Activated CD4-positive, alpha-beta T cell treated with anti-CD3 and anti-CD28 coated beads, Interleukin-2, amount 50 U/mL, for 24 hours (primary cell): ENCODE measurements at regions not wholly inside any gene's neighbourhood (a gene's known extent, or its start where the extent isn't known, plus 50 kb on each side); places are given as distances from the start of the nearest gene placed in this dataset.

Source experiments
- DNase-seq, 2 donors: peaks; one replicate each; pipeline ENCODE4 v3.0.0-alpha.2; 2020; ENCODE audit warnings: low read depth in 1 of 2, low spot score in 1 of 2

DNA sequence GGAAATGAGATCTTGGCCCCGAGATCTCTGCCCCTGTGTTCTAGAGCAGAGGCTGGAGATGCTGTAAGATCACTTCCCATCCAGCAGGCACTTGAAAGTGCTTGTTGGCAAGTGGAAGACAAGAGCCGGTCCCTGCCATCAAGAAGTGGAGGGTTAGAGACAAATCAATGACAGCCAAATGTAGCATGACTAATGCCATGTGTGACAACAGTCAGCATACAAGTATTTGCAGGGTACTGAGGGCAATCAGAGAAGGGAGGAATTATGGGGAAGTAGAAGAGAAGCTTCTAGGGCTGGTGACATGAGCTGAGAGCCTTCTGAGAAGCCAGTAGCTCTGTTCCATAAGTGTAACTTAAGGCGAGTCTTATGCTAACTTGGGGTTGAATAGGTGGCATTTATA, 58.6 kb downstream of the TMEM17 start:
- DNase-seq, result no peak

DNA sequence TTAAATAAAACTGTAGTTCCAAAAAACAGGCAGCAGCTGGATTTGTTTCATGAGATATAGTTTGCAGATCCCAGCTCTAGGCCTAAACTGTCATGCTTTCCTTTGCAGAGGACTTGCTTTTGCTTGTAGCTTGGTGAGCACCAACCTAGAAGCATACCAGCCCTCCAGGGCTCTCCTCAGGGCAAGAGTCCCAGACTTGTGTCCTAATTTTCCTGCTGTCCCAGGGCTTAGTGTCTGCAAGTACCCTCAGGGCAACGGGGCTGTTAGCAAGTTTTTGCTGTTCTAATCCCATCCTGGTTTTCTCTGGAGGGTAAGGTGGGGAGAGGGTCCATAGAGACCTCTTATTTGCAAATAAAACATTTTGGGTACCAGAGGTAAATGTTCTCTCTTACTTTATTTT, 59.5 kb downstream of the TMEM17 start:
- no peak for DNase-seq

DNA sequence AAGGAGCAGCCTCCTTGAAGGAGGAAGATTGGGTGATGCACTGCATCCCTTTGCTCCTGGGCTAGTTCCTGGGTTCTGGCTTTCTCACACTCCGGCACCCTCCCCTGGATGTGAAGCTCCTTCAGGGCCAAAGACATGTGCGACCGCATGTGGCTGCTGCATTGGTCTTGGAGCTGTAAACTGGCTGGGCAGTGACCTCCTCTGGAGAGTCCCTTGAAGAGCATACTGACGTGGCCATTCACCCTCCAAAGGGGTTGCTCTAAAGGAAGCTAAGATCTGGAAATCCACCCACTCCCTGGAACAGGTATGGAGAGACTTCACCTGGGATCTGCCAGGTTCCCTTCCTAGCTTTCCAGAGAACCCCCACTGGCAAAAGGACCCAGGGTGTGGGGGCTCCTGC, 62.1 kb downstream of the TMEM17 start:
- DNase-seq, result no peak

DNA sequence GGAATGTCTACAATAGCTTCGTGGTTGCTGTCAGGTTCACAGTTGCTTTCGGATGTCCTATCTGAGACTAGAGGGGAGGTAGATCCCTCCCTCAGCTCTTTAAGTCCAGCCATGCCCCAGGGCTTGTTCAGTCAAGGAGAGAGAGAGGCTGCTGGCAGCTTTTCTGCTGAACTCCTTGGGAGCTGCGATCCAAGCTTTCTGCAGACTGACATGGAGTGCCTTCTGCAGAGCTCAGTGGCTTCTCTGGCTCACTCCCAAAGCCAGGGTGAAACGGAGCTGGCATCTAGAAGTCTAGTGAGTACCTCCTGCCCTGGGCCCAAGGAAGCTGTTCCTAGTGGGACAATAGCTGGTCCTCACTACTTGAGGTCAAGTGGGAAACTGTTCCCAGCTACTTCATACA, 62.5 kb downstream of the TMEM17 start:
- no peak for DNase-seq

DNA sequence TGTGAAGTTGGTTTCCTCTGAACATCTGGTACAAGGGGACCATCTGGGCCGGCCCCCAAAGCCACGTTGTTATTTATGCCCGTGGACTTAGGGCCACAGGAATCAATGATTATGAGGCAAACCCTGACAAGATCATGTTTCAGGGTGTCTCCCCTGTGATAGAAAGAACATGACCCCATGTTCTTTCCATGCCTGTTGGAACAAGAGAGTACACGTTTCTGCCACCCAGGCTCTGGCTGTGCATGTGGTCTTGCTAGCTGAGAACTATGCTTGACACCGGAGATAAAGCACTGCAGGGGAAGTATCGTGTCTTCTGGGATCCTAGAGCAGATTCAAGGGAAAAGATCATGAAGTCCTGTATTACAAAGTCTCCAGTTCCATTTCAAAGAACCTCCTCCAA, 64.2 kb downstream of the TMEM17 start:
- DNase-seq, result no peak

DNA sequence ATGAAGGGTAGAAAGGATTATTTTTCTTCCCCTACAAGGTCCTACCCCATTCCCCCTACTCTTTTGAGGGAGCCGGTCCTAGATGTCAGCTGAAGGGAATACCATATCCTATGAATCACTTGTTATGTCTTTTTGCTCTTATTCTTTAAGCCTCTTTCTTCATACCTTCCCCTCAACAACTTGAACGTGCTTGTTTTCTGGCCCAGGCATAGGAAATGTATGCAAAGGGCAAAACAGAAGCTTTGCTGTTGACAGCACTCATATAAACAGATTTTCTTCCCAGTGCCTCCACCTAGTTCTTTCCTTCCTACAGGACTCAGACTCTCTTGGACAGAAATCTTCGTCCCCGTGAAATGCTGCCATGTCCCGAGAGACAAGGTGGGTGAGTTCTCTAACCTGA, 64.6 kb downstream of the TMEM17 start:
- DNase-seq, result no peak

DNA sequence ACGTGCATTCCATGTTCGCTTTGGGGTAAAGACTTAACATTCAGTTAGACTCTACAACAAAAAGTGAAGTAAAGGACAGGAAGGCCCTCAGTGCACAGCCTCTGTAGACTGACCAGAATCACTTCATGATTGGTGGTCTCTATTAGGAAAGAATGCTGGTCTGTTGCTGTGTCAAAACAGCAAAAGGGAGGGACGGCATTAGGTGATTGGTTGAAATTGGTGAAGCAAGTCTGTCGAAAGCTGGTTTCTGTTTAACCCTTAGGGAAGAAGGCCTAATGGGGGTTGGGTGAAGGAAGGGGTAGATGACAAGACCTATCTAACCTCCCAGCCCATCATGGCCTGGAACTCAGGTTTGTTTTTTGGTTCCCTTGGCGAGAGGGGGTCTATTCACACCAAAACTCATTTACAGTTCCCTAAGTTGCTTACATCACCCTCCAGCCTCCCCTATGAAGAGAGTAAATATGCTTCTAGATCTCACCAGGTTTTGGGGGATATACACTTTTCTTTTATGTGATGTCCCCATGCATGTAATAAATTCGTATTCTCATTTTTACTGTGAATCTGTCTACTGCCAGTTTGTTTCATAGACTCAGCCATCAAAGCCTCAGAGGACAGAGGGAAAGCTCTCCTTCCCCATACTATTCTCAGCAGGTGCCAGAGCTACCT, 65.6 kb downstream of the TMEM17 start:
- DNase-seq, result no peak

DNA sequence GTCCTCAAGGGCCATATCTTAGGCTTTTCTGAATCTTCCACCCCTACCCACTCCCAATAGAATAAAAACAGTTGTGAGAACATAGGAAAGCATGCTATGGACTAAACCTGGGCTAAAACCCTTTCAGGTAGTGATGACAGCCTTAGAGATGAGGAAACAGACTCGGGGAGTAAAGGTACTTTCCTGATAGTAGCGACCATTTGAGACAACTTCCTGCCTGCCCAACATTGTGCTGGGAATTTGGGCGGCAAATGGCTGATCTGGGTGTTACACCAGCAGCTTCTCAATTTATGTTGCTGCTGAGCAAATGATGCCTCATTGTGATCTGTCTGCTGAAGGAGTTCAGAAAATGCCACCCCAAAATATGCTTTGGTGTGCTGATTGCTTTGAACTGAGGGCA, 66.6 kb downstream of the TMEM17 start:
- no peak for DNase-seq

DNA sequence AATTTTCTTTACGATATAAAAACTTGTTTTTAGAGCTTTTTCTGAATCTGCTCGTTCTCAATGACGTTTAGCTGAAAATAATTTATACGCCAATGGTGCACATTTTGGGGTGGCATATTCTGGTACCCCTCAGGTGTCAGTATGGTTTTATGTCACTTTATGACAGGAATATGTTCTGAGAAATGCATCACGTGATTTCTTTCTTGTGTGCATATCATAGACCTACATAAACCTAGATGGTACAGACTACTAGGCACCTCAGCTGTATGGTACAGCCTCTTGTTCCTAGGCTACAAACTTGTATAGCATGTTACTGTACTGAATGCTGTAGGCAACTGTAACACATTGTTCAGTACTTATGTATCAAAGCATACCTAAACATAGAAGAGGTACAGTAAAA, 68.2 kb downstream of the TMEM17 start:
- no peak for DNase-seq

DNA sequence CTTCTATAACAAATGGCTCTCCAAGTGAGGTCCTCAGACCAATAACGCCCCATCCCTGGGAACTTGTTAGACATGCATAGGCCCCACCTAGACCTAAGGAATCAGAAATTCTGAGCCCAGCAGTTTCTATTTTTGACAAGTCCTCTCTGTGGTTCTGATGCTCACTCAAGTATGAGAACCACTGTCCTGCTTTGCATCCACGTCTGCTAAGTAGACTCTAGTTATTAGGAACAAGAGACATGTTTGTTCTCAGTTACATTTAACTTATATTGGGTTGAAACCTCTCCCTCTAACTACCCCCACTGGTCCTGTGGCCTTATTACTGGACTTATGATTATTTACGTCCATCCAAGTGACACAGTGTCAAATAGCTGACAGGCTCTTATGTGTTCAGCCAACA, 70.3 kb downstream of the TMEM17 start:
- DNase-seq, result no peak

DNA sequence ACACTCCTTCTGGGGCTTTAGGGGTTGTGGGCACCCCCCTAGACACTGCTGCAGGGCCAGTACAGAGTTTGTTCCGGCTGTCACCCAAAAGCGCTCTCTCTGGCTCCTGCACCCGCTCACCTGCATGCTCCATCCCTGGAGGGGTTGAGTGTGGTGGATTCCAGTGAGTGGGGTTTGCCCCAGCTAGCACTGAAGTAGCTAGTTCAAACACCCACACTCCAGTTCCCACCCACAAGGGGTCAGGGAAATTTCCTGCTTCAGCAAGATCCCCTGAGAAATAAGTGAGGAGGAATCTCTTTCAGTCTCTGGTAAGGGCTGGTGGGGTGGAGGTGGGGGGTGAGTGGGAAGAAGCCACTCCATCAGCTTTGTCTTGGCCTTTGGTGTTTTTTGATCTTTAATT, 73.6 kb downstream of the TMEM17 start:
- no peak for DNase-seq

DNA sequence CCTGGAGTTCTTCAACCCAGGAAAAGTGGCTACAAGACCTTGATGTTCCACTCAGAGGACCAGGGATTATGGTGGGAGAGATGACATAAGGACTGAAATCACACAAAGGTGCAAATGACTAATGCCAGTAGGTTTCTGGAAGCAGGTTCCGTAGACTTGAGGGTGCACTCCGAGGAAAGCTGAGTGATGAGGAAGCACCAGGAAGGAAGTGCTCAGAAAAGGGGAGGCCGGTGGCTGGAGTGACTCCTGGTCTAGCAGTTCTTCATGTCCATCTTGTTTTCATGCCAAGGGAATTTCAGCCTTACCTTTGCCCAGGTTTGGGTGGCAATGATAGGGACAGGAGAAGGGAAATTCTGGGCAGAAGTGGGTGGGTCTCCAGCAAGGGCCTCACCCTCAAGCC, 74.5 kb downstream of the TMEM17 start:
- DNase-seq, result no peak

DNA sequence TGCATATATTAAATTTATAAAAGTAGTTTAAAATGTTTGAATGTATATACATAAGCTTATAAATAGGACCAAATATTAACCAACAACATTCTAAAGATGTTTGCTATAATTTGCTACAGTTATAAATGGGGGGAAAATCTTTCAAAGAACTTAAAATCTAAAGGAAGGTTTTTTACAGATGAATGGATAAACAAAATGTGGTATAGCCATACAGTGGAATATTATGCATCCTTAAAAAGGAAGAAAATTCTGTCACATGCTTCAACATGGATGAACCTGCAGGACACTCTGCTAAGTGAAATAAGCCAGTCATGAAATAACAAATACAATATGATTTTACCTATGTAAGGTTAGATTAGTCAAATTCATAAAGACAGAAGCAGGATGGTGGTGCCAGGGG, 75.8 kb downstream of the TMEM17 start:
- no peak for DNase-seq

DNA sequence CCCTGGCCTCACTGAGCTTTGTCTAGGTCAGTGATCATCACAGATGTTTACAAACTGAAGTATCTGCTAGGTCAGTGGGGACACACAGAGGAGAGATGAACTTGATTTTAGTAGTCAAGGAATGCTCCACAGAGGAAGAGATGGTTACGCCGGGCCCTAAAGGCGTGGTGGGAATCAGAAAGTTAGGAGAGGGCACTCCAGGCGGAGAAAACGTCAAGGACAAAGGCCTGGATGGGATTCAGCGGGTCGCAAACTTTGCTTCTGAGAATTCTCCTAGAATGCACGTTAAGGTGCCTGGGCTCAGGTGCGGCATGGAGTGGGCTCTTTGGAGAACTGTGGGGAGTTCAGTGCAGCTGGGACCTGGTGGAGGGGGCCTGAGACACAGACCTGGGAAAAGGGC, 78.8 kb downstream of the TMEM17 start:
- no peak for DNase-seq

DNA sequence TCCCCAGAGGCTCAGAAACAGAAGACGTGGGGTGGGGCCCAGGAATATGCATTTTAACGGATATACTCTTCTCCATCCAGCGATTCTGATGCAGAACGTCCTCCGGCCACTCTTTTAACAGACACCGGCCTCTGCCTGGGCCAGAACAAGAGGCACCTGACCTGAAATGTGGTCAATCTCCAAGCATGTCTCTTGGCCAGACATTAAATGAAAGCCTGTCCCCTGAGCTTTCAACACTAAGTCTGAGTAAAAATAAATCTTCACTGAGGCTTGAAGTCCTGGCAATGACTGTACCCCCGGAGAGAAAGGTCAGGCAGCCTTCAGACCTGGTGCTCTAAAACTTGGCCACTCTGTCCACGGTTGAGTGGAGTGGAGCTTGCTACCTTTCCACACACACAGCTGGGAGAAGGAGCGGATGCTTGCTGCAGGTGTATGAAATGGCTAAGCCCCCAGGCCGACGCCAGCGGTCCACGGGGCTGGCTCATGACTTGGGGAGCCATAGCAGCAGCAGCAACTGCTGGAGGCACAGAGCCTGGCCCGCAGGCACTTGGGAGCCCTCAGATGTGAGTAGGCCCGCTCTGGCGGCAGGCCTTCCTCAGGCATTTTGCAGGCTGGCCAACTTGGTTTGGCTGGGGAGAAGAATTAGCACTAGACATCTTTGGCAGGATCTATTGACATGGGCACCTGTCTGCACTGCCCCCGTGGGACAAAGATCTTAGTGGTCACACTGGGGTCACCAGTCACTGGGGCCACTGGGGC, 79.7 kb downstream of the TMEM17 start:
- no peak for DNase-seq

DNA sequence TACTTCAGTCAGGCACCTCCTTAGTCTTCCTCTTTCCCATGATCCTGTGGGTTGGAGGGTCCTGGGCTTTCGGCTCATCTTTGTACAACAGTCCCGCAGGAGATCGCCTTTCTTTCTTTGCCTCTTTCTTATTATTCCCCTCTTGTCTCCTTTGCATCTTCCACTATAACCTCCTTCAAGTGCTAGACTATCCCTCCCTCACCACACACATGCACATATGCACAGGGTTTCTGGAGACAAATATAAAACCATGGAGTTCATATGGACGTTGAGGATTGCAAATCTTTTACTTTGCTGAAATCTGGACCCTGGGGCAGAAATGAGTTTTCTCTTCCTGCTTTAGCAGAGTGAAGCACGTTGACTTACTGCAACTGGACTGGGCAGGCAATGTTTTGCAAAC, 80.3 kb downstream of the TMEM17 start:
- DNase-seq, result no peak

DNA sequence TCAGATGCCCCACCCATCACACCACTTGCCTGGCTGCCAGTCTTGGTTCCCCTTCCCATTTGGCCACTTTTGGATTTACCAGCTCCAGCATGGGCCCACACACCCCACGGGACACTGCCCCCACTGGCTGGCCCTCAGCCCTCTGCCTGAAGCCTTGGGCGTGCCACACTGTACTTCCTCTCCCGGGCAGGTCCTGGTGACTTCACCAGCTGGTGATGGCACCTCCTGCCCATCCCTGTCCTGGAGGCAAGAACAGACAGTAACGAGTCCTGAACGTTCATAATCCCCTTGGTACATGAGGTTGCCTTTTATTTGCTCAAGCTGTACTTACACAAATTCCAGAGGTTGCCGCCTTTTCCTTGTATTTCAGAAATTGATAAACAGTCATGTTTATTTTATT, 81.1 kb downstream of the TMEM17 start:
- no peak for DNase-seq

DNA sequence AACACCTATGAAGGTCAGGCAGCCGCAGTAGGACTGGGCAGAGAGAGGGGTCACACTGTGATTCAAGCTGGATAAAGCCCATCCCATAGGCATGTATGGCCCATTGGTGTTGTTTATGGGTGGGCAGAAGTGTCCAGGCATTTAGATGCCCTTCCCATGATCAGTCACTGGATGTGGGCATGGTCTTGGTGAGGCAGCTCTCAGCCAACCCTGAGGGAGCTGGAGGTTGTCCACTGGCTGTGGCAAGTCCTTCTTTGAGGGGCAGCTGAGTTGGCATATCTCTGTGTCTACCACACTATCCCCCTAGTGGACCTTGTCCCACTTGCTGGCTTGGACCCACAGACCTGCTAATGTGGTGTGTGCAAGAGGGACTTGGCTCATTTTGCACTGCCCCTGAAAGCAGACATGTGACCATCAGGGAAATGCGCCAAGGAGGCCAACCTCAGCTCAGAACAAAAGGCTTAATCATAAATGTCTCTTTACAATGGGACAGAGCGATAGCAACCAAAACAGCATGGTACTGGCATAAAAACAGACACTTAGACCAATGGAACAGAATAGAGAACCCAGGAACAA, 82.0 kb downstream of the TMEM17 start:
- no peak for DNase-seq

DNA sequence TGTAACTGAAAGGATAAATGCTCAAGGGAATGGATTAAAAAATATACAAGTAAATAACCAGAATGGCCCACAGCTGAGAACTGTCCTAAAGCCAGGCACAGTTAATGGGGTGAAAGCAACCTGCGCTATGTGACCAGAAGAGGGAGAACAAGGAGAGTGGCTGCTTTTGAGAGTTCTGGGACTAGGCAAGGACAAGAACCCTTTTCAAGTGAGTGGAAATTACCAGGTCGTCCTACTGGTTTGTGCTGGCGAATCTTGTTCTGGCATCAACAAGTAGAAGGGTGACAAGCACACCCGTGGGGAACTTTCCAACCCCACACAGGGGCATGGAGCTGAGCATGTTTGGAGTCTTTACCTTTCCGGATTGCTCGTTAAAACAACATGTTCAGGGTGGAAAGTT, 82.8 kb downstream of the TMEM17 start:
- no peak for DNase-seq

DNA sequence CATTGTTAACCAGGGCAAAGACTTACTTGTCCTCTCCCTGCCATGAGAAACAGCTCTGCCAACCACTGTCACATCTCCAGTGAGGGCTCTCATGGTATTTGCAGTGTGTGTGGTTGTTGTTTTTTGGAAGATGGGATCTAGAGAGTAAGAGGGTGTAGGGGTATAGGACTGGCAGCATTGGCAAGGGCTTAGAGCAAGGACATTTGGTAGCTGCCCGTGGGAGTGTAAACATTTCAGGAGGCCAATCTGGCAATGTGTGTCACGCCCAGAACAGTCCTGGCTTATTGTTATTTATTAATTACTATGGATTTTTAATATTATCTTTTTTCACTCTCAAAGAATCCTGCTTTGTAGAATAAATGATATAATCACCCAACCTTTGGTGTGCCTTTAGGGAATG, 90.5 kb downstream of the TMEM17 start:
- DNase-seq, result no peak

DNA sequence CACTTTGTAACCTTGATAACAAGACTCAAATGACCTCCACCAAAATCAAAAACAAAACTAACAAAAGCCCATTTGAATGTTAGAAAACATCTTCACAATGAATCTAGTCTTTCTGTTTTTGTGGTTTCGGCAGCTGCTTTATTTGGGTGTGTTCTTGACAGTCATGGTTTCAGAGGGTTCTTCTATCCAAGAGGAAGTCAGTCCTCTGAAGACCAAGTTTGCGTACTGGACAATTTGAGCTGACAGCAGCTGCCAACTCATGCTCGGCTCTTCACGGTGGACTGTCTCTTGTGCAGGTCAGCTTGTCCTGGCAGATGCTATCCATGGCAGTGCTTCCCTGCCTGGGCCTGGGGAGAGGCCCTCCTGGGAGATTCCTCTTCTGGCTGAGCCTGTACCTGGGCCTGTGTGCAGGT, 91.0 kb downstream of the TMEM17 start:
- DNase-seq, result no peak

DNA sequence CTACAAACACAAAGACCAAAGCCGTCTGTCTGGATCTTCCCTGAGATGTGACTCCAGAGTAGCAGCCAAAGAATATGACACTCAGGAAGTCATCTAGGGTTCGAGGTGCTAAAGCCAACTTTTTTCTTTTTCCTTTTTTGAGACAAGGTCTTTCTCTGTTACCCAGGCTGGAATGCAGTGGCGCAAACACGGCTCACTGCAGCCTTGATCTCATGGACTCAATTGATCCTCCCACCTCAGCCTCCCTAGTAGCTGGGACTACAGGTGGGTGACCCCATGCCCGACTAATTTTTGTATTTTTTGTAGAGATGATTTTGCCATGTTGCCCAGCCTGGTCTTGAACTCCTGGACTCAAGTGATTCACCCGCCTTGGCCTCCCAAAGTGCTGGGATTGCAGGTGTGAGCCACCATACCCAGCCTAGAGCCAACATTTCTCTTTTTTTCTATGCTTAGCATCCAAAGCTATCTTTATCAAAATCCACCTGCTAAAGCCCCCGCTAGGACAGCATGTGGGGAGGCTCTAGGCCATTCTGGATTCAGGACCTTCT, 92.8 kb downstream of the TMEM17 start:
- no peak for DNase-seq
